ENCODE measurements at regions not wholly inside any gene's neighbourhood (a gene's known extent, or its start where the extent isn't known, plus 50 kb on each side); places are given as distances from the start of the nearest gene placed in this dataset.

- TF ChIP-seq PTBP1 (IDR thresholded peaks at IDR 0.05; ENCODE audit: low read depth, low read length, poor library complexity, severe bottlenecking) (no peak), FLYWCH1 (CRISPR knock-in tag; IDR thresholded peaks at IDR 0.05) (no peak), SSRP1 (CRISPR knock-in tag; IDR thresholded peaks at IDR 0.05) (no peak), MLX (CRISPR knock-in tag; IDR thresholded peaks at IDR 0.05) (no peak), ZFP91 (CRISPR knock-in tag; IDR thresholded peaks at IDR 0.05; ENCODE audit: borderline replicate concordance) (no peak)
Observed at GRCh38 chr1:115411371-115412063, 73.5 kb upstream of the NGF start (continued).

- BruUV-seq (replicated peaks), result no TSS peak
- no peaks in the 10 kb centered on the region for H3K9me3 ChIP-seq (ENCODE audit: low read length)
- no peaks in the 10 kb centered on the region for H3K4me1 ChIP-seq (ENCODE audit: insufficient read depth, low read length)
- DNase-seq (ENCODE audit: low spot score) (no peak), FAIRE-seq (no peak), ATAC-seq (no peak)
- H4K20me1 ChIP-seq (ENCODE audit: insufficient read depth, low read length), result no peaks in the 10 kb centered on the region
- 30% methylated on average over 5 of the region's 7 CpGs for WGBS (ENCODE audit: low lambda C conversion rate)
- no peak overlapping the region for H3K9ac ChIP-seq (ENCODE audit: insufficient read depth, low read depth, low read length)
- H3K4me3 ChIP-seq (replicated peaks in 1 of 3; ENCODE audit: insufficient read depth in 1 of 3, low read depth in 2 of 3, low read length in 3 of 3), result no peak overlapping the region
- POLR2A ChIA-PET, result no interaction called here
- no peak overlapping the region for H2AFZ ChIP-seq (ENCODE audit: low read length)
- in situ Hi-C loops (cut with HindIII; ENCODE audit: extremely low pct_ligation_motif_present, low pct_unique_long_range_greater_than_20kb), result no loop called here
- no peaks in the 10 kb centered on the region for H3K79me2 ChIP-seq (ENCODE audit: insufficient read depth, low read length)
- H3K27ac ChIP-seq (ENCODE audit: extremely low read length, insufficient read depth, low read length), result no peak overlapping the region
- H3K27me3 ChIP-seq (ENCODE audit: control insufficient read depth in 1 of 2, insufficient read depth in 2 of 2, low read length in 2 of 2), result no peaks in the 10 kb centered on the region
- CTCF ChIA-PET (ENCODE audit: low intra/inter-chr PET ratio, low total read pairs), result no interaction called here
- intact Hi-C loops (cut with micrococcal nuclease; ENCODE audit: unreplicated experiment), result no loop called here
- H3K4me2 ChIP-seq (ENCODE audit: low read depth, low read length), result no peak overlapping the region
- H3K36me3 ChIP-seq (replicated peaks in 1 of 2; ENCODE audit: control insufficient read depth in 1 of 2, insufficient read depth in 2 of 2, low read length in 2 of 2), result no peaks in the 10 kb centered on the region
- TF ChIP-seq ELF3 (CRISPR knock-in tag; IDR thresholded peaks at IDR 0.05) (no peak), ZNF672 (CRISPR knock-in tag; IDR thresholded peaks at IDR 0.05) (no peak), ZNF776 (CRISPR knock-in tag; IDR thresholded peaks at IDR 0.05) (no peak), ZNF691 (CRISPR knock-in tag; IDR thresholded peaks at IDR 0.05; ENCODE audit: borderline replicate concordance, low read depth) (no peak), ZNF619 (CRISPR knock-in tag; IDR thresholded peaks at IDR 0.05) (no peak), TOPORS (CRISPR knock-in tag; IDR thresholded peaks at IDR 0.05) (no peak), ZSCAN12 (CRISPR knock-in tag; IDR thresholded peaks at IDR 0.05) (no peak), FOXM1 (CRISPR knock-in tag; IDR thresholded peaks at IDR 0.05) (no peak), CTCF (CRISPR knock-in tag; IDR thresholded peaks at IDR 0.05) (no peak), POLR2A (IDR thresholded peaks at IDR 0.05; ENCODE audit: insufficient read depth in 1 of 2, low read depth in 2 of 2, low read length in 2 of 2) (no peak), IRF9 (CRISPR knock-in tag; IDR thresholded peaks at IDR 0.05; ENCODE audit: borderline replicate concordance) (no peak), DR1 (CRISPR knock-in tag; IDR thresholded peaks at IDR 0.05) (no peak)
Observed at GRCh38 chr1:115409094-115410015, 71.3 kb upstream of the NGF start.

All from HepG2 (cell line).